ENCODE measurements at regions not wholly inside any gene's neighbourhood (a gene's known extent, or its start where the extent isn't known, plus 50 kb on each side); places are given as distances from the start of the nearest gene placed in this dataset.

DNA sequence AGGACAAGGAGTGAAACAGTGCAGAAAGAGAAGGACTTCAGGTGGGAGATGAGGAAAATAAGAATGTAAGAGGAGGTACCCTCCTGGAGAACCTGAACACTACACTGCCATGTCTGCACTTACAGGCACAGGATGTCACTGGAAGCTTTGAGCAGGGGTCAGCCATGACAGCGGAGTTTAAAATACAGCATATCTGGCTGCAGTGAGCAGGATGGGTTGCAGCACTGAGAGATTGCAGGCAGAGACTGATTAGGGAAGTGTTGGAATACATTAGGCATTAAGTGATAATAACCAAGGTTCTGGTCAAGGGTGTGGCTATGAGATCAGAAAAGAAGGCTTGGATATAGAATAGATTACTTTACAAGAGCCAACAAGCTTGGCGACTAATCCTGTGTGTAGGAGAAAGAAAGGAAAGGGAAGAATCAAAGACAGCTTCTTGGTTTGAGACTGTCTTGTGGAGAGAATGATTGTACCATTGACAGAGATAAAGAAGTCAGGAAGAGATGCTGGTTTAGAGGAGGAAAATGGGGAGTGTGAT, 171.1 kb upstream of the RBMS1 start:
- Histone ChIP-seq H3K27ac (replicated peaks) (peak overlapping the region; percentile 2), H3K36me3 (no peaks in the 10 kb centered on the region), H3K9me3 (replicated peaks) (no peaks in the 10 kb centered on the region), H3K4me3 (no peak overlapping the region), H3K27me3 (ENCODE audit: low read depth) (no peaks in the 10 kb centered on the region), H3K4me1 (peaks cover 25% of the 10 kb centered on the region)
- TF ChIP-seq, protein P1, sequence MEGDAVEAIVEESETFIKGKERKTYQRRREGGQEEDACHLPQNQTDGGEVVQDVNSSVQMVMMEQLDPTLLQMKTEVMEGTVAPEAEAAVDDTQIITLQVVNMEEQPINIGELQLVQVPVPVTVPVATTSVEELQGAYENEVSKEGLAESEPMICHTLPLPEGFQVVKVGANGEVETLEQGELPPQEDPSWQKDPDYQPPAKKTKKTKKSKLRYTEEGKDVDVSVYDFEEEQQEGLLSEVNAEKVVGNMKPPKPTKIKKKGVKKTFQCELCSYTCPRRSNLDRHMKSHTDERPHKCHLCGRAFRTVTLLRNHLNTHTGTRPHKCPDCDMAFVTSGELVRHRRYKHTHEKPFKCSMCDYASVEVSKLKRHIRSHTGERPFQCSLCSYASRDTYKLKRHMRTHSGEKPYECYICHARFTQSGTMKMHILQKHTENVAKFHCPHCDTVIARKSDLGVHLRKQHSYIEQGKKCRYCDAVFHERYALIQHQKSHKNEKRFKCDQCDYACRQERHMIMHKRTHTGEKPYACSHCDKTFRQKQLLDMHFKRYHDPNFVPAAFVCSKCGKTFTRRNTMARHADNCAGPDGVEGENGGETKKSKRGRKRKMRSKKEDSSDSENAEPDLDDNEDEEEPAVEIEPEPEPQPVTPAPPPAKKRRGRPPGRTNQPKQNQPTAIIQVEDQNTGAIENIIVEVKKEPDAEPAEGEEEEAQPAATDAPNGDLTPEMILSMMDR (IDR thresholded peaks at IDR 0.05; ENCODE audit: borderline replicate concordance) = no peak
- intact Hi-C loops (cut with micrococcal nuclease) = no loop called here
- no peak for DNase-seq

- H3K27me3 ChIP-seq (ENCODE audit: low read depth) = no peaks in the 10 kb centered on the region
- no peak overlapping the region for H3K4me3 ChIP-seq
- peaks cover 25% of the 10 kb centered on the region for H3K4me1 ChIP-seq
- H3K27ac ChIP-seq (replicated peaks) = peak overlapping the region; percentile 76
- intact Hi-C loops (cut with micrococcal nuclease) = no loop called here
- no peaks in the 10 kb centered on the region for H3K36me3 ChIP-seq
- no peak for DNase-seq
- TF ChIP-seq, protein P1 (IDR thresholded peaks at IDR 0.05; ENCODE audit: borderline replicate concordance) = no peak
- H3K9me3 ChIP-seq (replicated peaks) = no peaks in the 10 kb centered on the region
Measured at GRCh38 chr2:160666154-160667060, 172.8 kb upstream of the RBMS1 start.

DNA sequence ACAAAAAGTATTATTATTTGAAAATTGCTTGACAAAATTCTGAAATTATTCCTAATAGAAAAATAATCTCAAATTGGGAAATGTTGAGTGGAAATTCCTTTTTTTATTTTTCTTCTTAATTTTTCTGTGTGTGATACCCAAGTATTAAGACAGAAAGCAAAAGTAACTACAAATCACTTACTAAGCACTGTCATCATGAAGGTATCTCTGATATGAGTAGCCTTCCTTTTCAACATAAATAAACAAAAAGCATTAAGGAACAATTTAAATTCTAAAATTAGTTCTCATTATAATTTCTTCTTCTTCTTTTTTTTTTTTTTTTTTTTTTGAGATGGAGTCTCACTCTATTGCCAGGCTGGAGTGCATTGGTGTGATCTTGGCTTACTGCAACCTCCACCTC, 174.2 kb upstream of the RBMS1 start:
- TF ChIP-seq, protein P1 (IDR thresholded peaks at IDR 0.05; ENCODE audit: borderline replicate concordance) = no peak
- intact Hi-C loops (cut with micrococcal nuclease) = no loop called here
- peak overlapping the region; percentile 76 for H3K27ac ChIP-seq (replicated peaks)

DNA sequence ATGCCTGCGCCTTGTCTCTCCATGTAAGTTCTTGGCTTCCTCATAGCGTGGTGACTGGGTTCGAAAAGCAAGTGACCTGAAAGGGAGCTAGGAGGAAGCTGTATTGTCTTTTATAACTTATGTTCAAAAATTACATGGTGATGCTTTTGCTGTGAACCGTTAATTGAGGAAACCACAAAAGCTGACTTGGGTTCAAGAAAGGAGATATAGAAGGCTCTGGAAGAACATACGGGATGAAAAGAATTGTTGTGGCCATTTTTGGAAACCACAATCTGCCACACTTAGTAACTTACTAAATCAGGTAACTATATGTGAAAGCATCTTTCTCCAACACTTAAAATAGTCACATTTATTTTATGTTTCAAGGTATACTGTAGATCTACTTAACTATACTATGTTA, 177.0 kb upstream of the RBMS1 start:
- intact Hi-C loops (cut with micrococcal nuclease) = no loop called here
- Histone ChIP-seq H3K36me3 (no peaks in the 10 kb centered on the region), H3K4me3 (no peak overlapping the region), H3K9me3 (replicated peaks) (peaks cover 9% of the 10 kb centered on the region), H3K4me1 (peaks cover 19% of the 10 kb centered on the region), H3K27ac (replicated peaks) (no peak overlapping the region), H3K27me3 (ENCODE audit: low read depth) (no peaks in the 10 kb centered on the region)
- no peak for DNase-seq
- TF ChIP-seq, protein P1 (IDR thresholded peaks at IDR 0.05; ENCODE audit: borderline replicate concordance) = no peak

More for the DNA sequence above, 174.2 kb upstream of the RBMS1 start:
- Histone ChIP-seq H3K4me1 (peaks cover 25% of the 10 kb centered on the region), H3K9me3 (replicated peaks) (no peaks in the 10 kb centered on the region), H3K36me3 (no peaks in the 10 kb centered on the region), H3K27me3 (ENCODE audit: low read depth) (no peaks in the 10 kb centered on the region), H3K4me3 (no peak overlapping the region)
- no peak for DNase-seq

- Histone ChIP-seq H3K9me3 (replicated peaks) (peaks cover 9% of the 10 kb centered on the region), H3K27ac (replicated peaks) (no peak overlapping the region), H3K4me1 (peaks cover 6% of the 10 kb centered on the region), H3K27me3 (ENCODE audit: low read depth) (no peaks in the 10 kb centered on the region), H3K36me3 (no peaks in the 10 kb centered on the region), H3K4me3 (no peak overlapping the region)
- no peak for DNase-seq
- intact Hi-C loops (cut with micrococcal nuclease) = no loop called here
- TF ChIP-seq, protein P1 (IDR thresholded peaks at IDR 0.05; ENCODE audit: borderline replicate concordance) = no peak
Measured at GRCh38 chr2:160672211-160672610, 178.6 kb upstream of the RBMS1 start.
